Duodenal mucosa (tissue), 2 donors: ENCODE measurements at regions not wholly inside any gene's neighbourhood (a gene's known extent, or its start where the extent isn't known, plus 50 kb on each side); places are given as distances from the start of the nearest gene placed in this dataset.
A peak's percentile ranks its signal among the peaks of the same experiment; 100 is the strongest.

Experiments used
- H3K27ac ChIP-seq: one replicate; pipeline ENCODE4 v1.7.0; 2013; ENCODE audit warnings: low read depth, low read length
- H3K27me3 ChIP-seq, 2 donors: one replicate each; pipeline ENCODE4 v1.7.0; 2013; ENCODE audit warnings: low read length in 2 of 2, control low read depth in 1 of 2; ENCODE audit not compliant: insufficient read depth in 2 of 2, control insufficient read depth in 1 of 2
- H3K36me3 ChIP-seq, 2 donors: one replicate each; pipeline ENCODE4 v1.7.0; 2013; ENCODE audit warnings: low read length in 2 of 2, control low read depth in 1 of 2; ENCODE audit not compliant: insufficient read depth in 2 of 2, control insufficient read depth in 1 of 2
- H3K4me1 ChIP-seq, 2 donors: one replicate each; pipeline ENCODE4 v1.7.0; 2013; ENCODE audit warnings: low read length in 2 of 2, control low read depth in 1 of 2; ENCODE audit not compliant: insufficient read depth in 2 of 2, control insufficient read depth in 1 of 2
- H3K4me3 ChIP-seq, 2 donors: one replicate each; pipeline ENCODE4 v1.7.0; 2013; ENCODE audit warnings: low read length in 2 of 2, low read depth in 1 of 2
- H3K9ac ChIP-seq, 2 donors: one replicate each; pipeline ENCODE4 v1.7.0; 2013; ENCODE audit warnings: low read length in 2 of 2, low read depth in 1 of 2
- H3K9me3 ChIP-seq, 2 donors: one replicate each; pipeline ENCODE4 v1.7.0; 2013; ENCODE audit warnings: low read length in 2 of 2, control low read depth in 1 of 2; ENCODE audit not compliant: control insufficient read depth in 1 of 2

GRCh38 chr2:7722212-7722910, 805.1 kb downstream of the RNF144A start:
- Histone ChIP-seq H3K9me3 (no peaks in the 10 kb centered on the region), H3K4me3 (no peak overlapping the region), H3K4me1 (no peaks in the 10 kb centered on the region), H3K27me3 (no peaks in the 10 kb centered on the region), H3K9ac (no peak overlapping the region), H3K36me3 (no peaks in the 10 kb centered on the region), H3K27ac (no peak overlapping the region)

GRCh38 chr2:7724336-7724735, 807.1 kb downstream of the RNF144A start:
- Histone ChIP-seq H3K9ac (no peak overlapping the region), H3K9me3 (no peaks in the 10 kb centered on the region), H3K4me3 (no peak overlapping the region), H3K36me3 (no peaks in the 10 kb centered on the region), H3K4me1 (no peaks in the 10 kb centered on the region), H3K27me3 (no peaks in the 10 kb centered on the region), H3K27ac (no peak overlapping the region)

GRCh38 chr2:7725171-7725849, 808.1 kb downstream of the RNF144A start:
- Histone ChIP-seq H3K4me1 (no peaks in the 10 kb centered on the region), H3K9me3 (no peaks in the 10 kb centered on the region), H3K4me3 (peak overlapping the region; percentile 25 to 32), H3K27me3 (no peaks in the 10 kb centered on the region), H3K36me3 (no peaks in the 10 kb centered on the region), H3K27ac (no peak overlapping the region), H3K9ac (no peak overlapping the region)

DNA sequence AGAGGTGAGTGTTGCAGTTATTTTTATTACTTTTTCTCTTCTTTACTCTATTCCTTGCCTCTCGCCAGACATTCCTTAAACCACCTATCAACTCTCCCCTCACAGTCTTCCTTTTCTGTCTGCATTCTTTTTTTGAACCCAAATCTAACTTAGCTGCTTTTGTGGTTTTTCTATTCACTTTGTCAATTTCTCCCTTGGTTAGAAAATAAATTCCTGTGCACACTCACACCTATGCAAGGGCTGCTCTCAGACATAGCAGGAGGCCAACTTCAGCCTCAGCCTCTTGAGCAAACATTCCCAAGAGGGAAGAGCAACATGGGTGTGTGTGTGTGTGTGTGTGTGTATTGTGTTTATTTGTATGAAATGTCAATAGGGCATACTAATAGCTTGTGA, 808.6 kb downstream of the RNF144A start:
- Histone ChIP-seq H3K27ac (no peak overlapping the region), H3K4me1 (no peaks in the 10 kb centered on the region), H3K9ac (peak overlapping the region in 1 of 2 donors; percentile 31), H3K9me3 (no peaks in the 10 kb centered on the region), H3K36me3 (no peaks in the 10 kb centered on the region), H3K27me3 (no peaks in the 10 kb centered on the region), H3K4me3 (peak overlapping the region; percentile 25 to 32)

GRCh38 chr2:7726989-7727388, 809.8 kb downstream of the RNF144A start:
- no peak overlapping the region for H3K27ac ChIP-seq
- H3K4me1 ChIP-seq: no peaks in the 10 kb centered on the region
- no peaks in the 10 kb centered on the region for H3K9me3 ChIP-seq
- H3K27me3 ChIP-seq: no peaks in the 10 kb centered on the region
- no peaks in the 10 kb centered on the region for H3K36me3 ChIP-seq
- peak overlapping the region; percentile 26 to 50 for H3K4me3 ChIP-seq
- no peak overlapping the region for H3K9ac ChIP-seq

DNA sequence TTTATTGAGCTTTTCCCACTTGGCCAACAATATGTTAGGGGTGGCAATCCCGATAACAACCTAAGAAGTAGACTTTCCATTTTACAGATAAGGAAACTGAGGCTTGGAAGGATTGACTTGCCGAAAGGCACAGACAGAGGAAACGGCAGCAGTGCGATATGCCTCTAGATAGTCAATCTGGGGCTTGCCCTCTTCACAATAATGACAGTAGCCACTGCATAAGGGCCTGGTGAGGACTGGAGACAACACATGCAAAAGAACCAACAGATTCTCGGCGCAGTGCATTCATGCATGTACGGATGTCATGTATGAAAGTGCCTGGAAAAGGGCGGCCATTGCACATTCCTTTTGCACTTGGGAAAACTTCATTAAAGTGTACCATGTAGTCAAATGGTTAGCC, 811.2 kb downstream of the RNF144A start:
- peaks cover 0 to 5% of the 10 kb centered on the region in 2 donors for H3K27me3 ChIP-seq
- H3K36me3 ChIP-seq: no peaks in the 10 kb centered on the region
- peak overlapping the region; percentile 23 to 40 for H3K9ac ChIP-seq
- H3K27ac ChIP-seq: no peak overlapping the region
- no peaks in the 10 kb centered on the region for H3K9me3 ChIP-seq
- peak overlapping the region; percentile 12 to 55 for H3K4me3 ChIP-seq
- H3K4me1 ChIP-seq: no peaks in the 10 kb centered on the region

- Histone ChIP-seq H3K36me3 (no peaks in the 10 kb centered on the region), H3K4me1 (no peaks in the 10 kb centered on the region), H3K27ac (no peak overlapping the region), H3K9me3 (no peaks in the 10 kb centered on the region), H3K4me3 (peak overlapping the region in 1 of 2 donors; percentile 7), H3K27me3 (peaks cover 0 to 5% of the 10 kb centered on the region in 2 donors), H3K9ac (no peak overlapping the region)
Observed at GRCh38 chr2:7730449-7730848, 813.2 kb downstream of the RNF144A start.

GRCh38 chr2:7730990-7731389, 813.8 kb downstream of the RNF144A start:
- Histone ChIP-seq H3K27me3 (peaks cover 0 to 5% of the 10 kb centered on the region in 2 donors), H3K9me3 (no peaks in the 10 kb centered on the region), H3K4me3 (peak overlapping the region in 1 of 2 donors; percentile 7), H3K27ac (no peak overlapping the region), H3K9ac (no peak overlapping the region), H3K36me3 (no peaks in the 10 kb centered on the region), H3K4me1 (no peaks in the 10 kb centered on the region)

DNA sequence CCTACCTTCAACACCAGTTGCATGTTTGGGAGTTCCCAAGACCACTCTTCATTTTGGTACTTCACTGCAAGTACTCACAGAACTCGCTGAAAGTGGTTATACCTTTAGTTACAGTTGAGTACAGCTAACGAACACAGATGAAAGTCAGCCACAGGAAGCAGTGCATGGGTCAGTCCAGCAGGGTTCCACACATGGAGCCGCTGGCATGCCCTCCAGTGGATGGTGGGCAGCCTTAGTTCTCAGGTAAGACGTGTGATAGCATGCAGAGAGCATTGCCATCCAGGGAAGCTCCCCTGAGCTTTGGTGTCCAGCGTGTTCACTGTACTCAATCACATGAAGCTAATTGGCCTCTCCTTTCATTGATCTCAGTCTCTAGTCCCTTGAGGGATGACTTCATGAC, 815.3 kb downstream of the RNF144A start:
- H3K4me3 ChIP-seq: no peak overlapping the region
- no peaks in the 10 kb centered on the region for H3K9me3 ChIP-seq
- H3K27me3 ChIP-seq: peaks cover 0 to 5% of the 10 kb centered on the region in 2 donors
- H3K36me3 ChIP-seq: no peaks in the 10 kb centered on the region
- no peaks in the 10 kb centered on the region for H3K4me1 ChIP-seq
- H3K9ac ChIP-seq: no peak overlapping the region
- H3K27ac ChIP-seq: no peak overlapping the region

DNA sequence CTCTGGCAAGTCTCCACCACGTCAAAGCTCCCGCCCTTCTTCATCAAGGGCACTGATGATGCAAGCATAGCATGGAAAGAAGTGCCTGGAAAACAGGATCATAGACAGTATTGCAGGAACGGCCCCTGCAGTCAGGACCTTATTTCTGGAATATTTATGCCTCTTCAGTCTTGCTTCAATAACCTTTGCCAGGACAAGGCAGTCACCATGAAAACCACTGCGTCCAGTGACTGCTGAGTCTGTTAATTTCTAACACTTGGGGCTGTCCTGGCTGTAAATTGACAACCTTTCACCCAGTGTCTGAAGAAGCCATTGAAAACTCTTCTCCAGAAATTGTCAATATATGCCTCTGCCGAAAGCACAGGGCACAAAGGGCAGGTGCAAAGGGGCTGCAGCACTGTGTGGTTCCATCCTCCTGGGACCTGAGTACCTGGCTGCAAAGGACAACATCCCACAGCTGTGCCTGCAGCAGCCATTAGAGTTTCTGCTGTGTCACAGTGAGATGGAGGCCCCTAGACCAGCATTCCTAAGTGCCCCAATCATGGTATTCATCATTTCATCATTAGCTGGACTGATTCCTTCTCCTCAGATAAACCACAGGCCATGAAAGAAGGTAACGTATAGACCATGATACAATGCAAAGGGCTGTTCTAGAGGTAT, 819.6 kb downstream of the RNF144A start:
- no peak overlapping the region for H3K27ac ChIP-seq
- H3K36me3 ChIP-seq: no peaks in the 10 kb centered on the region
- H3K4me3 ChIP-seq: no peak overlapping the region
- H3K9me3 ChIP-seq: no peaks in the 10 kb centered on the region
- H3K4me1 ChIP-seq: no peaks in the 10 kb centered on the region
- H3K27me3 ChIP-seq: peaks cover 0 to 5% of the 10 kb centered on the region in 2 donors
- H3K9ac ChIP-seq: no peak overlapping the region
